ENCODE measurements at regions not wholly inside any gene's neighbourhood (a gene's known extent, or its start where the extent isn't known, plus 50 kb on each side); places are given as distances from the start of the nearest gene placed in this dataset.

- TF ChIP-seq ZBTB10 (tag by site-specific recombination; IDR thresholded peaks at IDR 0.05) (no peak), SALL2 (tag by site-specific recombination; IDR thresholded peaks at IDR 0.05; ENCODE audit: borderline replicate concordance) (no peak)
Observed at GRCh38 chr7:49376817-49377375, 396.5 kb upstream of the VWC2 start (continued).

GRCh38 chr7:49386792-49387191, 386.6 kb upstream of the VWC2 start:
- no peak overlapping the region for H3K27ac ChIP-seq (ENCODE audit: extremely low read depth, low read depth, low read length)
- ChIA-PET POLR2A (no interaction called here), CTCF (no interaction called here)
- no peaks in the 10 kb centered on the region for H3K36me3 ChIP-seq (ENCODE audit: control insufficient read depth in 2 of 2, insufficient read depth in 1 of 2, low read length in 2 of 2)
- no peak for TF ChIP-seq ZNF561 (tag by site-specific recombination; IDR thresholded peaks at IDR 0.05; ENCODE audit: borderline replicate concordance)
- TF ChIP-seq ZNF394 (tag by site-specific recombination; IDR thresholded peaks at IDR 0.05; ENCODE audit: borderline replicate concordance) = no peak
- no peak for TF ChIP-seq SCRT2 (tag by site-specific recombination; IDR thresholded peaks at IDR 0.05)
- TF ChIP-seq ZBTB20 (tag by site-specific recombination; IDR thresholded peaks at IDR 0.05) = no peak
- no peak for TF ChIP-seq HOXC10 (CRISPR knock-in tag; IDR thresholded peaks at IDR 0.05)
- no peak for TF ChIP-seq GLIS1 (tag by site-specific recombination; IDR thresholded peaks at IDR 0.05)
- TF ChIP-seq ZNF704 (tag by site-specific recombination; IDR thresholded peaks at IDR 0.05) = no peak
- no peak for TF ChIP-seq PBX3 (CRISPR knock-in tag; IDR thresholded peaks at IDR 0.05)
- no peak for TF ChIP-seq ZNF223 (tag by site-specific recombination; IDR thresholded peaks at IDR 0.05)
- TF ChIP-seq GLIS2 (tag by site-specific recombination; IDR thresholded peaks at IDR 0.05) = no peak
- H3K4me3 ChIP-seq (ENCODE audit: low read depth, low read length) = no peak overlapping the region
- no peaks in the 10 kb centered on the region for H3K9me3 ChIP-seq (ENCODE audit: control insufficient read depth, insufficient read depth, low read depth, low read length)
- H3K4me1 ChIP-seq (ENCODE audit: control insufficient read depth, insufficient read depth, low read length) = no peaks in the 10 kb centered on the region

GRCh38 chr7:49389871-49390479, 383.5 kb upstream of the VWC2 start:
- ChIA-PET CTCF (no interaction called here), POLR2A (no interaction called here)
- Histone ChIP-seq H3K36me3 (ENCODE audit: control insufficient read depth in 2 of 2, insufficient read depth in 1 of 2, low read length in 2 of 2) (no peaks in the 10 kb centered on the region), H3K27ac (ENCODE audit: extremely low read depth, low read depth, low read length) (no peak overlapping the region), H3K4me3 (ENCODE audit: low read depth, low read length) (no peak overlapping the region), H3K9me3 (ENCODE audit: control insufficient read depth, insufficient read depth, low read depth, low read length) (no peaks in the 10 kb centered on the region), H3K4me1 (ENCODE audit: control insufficient read depth, insufficient read depth, low read length) (no peaks in the 10 kb centered on the region)
- TF ChIP-seq REST (tag by site-specific recombination; IDR thresholded peaks at IDR 0.05) (no peak), GLIS1 (tag by site-specific recombination; IDR thresholded peaks at IDR 0.05) (no peak), ZNF580 (tag by site-specific recombination; IDR thresholded peaks at IDR 0.05) (no peak), ZNF10 (tag by site-specific recombination; IDR thresholded peaks at IDR 0.05) (no peak), ZNF18 (tag by site-specific recombination; IDR thresholded peaks at IDR 0.05) (no peak), ZNF280C (tag by site-specific recombination; IDR thresholded peaks at IDR 0.05) (no peak), KLF9 (tag by site-specific recombination; IDR thresholded peaks at IDR 0.05; ENCODE audit: low read depth) (no peak), SP7 (tag by site-specific recombination; IDR thresholded peaks at IDR 0.05) (no peak)

All from HEK293 (cell line).